CD4-positive, alpha-beta T cell treated with Interleukin-6 for 4 hours (primary cell): ENCODE measurements at regions not wholly inside any gene's neighbourhood (a gene's known extent, or its start where the extent isn't known, plus 50 kb on each side); places are given as distances from the start of the nearest gene placed in this dataset.
A peak's percentile ranks its signal among the peaks of the same experiment; 100 is the strongest.
"Not testable (repeated sequence)": the region's sequence is repeated elsewhere in the genome, so short reads cannot be mapped to it uniquely, and the experiment has no call there.

ENCODE experiments used
- DNase-seq: peaks from one replicate; pipeline ENCODE4 v3.0.0-alpha.2; 2020; ENCODE audit warnings: mixed read lengths

DNA sequence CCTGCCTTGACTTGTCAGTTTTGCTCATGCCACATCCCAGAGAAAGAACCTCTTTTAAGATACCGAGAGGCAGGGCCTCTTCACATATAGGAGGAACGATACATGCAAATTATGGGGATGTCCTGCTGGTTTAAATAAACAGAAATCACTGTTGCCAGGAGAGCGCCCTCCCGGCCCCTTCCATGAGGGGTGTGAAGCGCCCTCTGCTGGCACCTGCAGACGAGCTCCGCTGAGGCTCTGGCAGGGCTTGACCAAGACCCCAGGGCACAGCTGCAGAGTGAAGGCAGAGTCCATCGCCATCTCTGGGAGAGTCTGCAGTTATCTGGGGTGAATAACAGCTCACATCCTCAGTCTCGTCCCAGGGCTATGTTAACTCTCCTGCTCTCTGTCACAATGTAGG, 468.8 kb downstream of the RPIA start:
- DNase-seq: not testable (repeated sequence)

DNA sequence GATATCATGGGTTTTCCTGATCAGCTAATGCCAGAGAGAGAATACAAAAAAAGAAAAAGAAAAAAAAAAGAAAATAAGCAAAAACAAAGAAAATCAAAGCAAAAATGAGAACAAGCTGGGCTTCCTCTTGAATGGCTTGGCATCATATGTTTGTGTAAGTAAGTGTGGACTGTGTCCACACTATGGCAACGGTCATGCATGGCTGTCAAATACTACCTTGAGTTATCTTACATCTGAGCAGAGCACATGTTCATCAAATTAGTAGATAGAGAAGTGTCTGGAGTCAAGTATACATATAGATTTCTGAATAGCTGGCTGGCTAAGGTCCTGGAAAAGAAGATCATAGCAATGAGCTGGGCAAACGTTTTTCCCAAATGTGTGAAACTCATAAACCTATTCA, 470.2 kb downstream of the RPIA start:
- not testable (repeated sequence) for DNase-seq

DNA sequence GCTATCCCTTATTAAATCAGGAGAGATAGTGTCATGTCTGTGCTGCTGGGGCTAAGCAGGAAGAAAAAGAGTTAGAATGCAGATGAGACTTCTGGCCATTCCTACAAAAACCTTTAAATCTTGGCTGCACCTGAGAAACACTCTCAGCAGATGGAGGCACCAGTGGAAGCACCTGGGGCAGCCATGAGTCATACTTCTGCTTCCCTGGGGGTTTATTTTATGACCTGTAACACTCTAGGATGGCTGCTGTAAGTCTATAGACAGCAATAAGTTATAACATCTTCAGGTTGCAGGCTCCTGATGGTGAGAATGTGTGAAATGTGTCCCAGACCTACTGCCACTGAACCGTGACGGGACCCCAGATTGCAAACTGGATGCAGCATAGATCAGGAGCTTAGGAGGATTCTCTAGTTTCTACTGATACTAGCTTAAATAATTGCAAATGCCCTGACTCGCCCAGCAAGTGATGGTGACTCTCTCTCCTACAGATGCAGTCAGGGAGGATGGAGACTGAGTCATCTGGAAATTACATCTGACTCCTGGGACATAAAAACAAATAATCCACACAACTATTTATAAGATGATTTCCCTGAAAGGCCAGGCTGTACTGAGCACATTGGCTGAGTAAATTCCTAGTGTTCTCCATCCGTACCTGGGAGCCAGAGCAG, 479.2 kb downstream of the RPIA start:
- DNase-seq: not testable (repeated sequence)

DNA sequence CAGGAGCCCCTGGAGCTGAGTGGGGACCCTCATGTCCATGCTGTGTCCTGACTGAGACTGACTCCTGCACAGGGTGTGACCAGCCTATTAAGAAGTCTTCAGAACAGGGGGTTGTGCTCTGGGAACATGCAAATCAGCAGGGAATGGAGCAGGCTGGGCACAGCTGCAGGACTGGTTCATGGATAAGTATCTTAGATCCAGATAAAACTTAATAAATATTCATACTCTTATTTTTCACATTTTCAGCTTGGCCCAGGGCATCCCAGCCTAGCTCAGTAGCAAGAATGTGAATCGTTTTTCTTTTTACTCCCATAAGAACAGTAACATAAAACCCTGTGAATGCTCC, 479.7 kb downstream of the RPIA start:
- DNase-seq: not testable (repeated sequence)

DNA sequence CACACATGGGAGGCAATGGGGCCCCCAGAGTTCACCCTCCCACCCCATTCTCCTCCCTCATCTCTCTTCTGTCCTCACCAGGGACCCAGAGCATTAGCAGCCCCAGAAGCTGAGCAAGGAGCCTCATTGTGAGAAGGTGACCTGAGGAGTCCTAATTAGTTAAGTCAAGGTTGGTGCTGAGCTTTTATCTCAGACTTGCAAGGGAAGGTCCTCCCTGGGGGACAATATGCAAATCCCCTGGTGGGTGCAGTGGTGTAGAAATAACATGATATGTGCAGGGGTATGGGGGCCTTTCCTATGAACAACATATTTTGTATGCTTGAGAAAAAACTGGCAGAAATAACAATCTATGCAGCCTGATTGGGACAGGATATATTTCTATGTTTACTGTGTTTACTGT, 485.5 kb downstream of the RPIA start:
- DNase-seq: not testable (repeated sequence)

DNA sequence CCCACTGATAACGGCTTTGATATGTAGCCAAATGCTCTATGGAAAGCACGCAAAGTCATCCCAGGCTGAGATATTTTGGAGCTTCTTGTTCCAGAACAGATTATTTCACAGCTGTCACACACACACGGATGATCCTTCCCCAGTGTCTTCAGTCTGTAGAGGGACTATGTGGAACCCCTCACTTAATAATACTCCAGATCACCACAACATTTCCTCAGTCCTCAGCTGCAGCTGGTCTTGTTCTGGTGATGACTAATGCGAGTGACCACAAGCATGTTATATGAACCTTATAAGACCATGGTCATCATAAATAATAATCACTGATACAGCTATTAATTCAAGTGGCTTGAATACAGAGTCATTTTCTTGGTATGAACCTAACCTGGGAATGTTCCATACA, 490.7 kb downstream of the RPIA start:
- not testable (repeated sequence) for DNase-seq

DNA sequence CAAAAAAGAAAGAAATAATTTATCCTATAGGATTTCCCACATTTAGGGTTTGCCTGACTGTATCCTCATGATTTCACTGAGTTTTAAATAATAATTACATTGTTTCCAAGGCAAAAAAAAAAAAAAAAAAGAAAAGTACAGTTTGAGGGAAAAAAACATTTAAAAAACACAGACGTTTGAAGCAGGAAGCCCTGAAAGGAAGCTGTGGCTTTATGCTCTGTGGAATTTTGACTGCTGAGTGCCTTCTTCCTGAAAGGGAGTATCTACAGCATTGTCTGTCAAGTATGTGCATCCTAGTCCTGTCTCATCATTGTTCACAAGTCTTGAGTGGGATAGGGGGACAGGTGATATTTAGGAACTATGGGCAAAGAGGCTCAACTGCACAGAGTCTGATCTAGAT, 493.3 kb downstream of the RPIA start:
- DNase-seq: not testable (repeated sequence)

DNA sequence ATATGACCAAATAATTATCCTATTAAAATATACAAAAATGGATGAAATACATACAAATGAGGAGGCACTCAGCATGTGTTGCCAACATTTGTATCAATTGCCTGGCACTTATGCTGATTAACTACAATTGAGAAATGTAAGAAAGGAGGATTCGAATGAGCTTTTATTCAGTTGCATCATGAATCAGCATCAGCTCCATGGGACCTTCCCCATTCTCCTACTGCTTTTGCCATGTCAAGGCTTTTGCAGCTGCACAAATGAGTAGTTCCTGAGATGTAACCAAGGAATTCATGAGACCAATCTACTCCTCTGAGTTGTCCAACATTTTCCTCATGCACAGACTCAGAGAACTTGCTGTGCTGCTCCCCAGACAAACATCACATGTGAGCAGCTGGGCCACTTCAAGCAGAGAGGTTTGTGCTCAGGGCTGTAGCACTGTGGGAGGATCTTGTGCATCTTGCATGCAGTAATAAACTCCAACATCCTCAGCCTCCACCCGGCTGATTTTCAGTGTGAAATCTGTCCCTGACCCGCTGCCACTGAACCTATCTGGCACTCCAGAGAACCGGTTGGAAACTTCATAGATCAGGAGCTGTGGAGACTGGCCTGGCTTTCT, 504.3 kb downstream of the RPIA start:
- not testable (repeated sequence) for DNase-seq

DNA sequence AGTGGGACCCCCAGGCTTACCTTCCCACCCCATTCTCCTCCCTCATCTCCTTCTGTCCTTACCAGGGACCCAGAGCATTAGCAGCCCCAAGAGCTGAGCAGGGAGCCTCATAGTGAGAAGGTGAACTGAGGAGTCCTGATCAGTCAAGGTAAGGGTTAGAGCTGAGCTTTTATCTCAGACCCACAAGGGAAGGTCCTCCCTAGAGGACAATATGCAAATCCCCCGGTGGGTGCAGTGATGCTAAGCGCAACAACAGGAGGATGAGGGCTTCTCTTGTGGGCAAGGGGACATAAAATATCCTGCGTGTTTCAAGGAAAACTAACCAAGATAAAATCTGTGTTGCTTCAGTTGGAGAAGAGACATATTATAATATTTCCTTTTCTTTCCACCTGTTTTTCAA, 505.2 kb downstream of the RPIA start:
- DNase-seq: not testable (repeated sequence)

DNA sequence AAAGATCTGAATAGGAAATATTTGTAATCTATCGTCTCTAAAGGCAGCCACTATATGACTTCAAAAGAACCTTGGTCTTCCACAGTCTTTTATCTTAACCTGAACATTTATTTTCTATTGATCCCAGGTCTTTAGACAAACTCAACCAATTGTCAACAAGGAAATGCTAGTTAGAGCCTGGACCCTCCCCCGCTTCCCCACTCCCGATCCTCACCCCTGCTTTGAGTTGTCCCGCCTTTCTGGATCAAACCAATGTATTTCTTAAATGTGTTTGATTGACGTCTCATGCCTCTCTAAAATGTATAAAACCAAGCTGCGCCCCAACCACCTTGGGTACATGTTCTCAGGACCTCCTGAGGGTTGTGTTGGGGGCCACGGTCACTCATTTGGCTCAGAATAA, 506.6 kb downstream of the RPIA start:
- DNase-seq: not testable (repeated sequence)

- not testable (repeated sequence) for DNase-seq
These were observed 508.2 kb downstream of the RPIA start for GRCh38 chr2:89199453-89200246.

GRCh38 chr2:89200247-89200527, 508.7 kb downstream of the RPIA start:
- DNase-seq: not testable (repeated sequence)

DNA sequence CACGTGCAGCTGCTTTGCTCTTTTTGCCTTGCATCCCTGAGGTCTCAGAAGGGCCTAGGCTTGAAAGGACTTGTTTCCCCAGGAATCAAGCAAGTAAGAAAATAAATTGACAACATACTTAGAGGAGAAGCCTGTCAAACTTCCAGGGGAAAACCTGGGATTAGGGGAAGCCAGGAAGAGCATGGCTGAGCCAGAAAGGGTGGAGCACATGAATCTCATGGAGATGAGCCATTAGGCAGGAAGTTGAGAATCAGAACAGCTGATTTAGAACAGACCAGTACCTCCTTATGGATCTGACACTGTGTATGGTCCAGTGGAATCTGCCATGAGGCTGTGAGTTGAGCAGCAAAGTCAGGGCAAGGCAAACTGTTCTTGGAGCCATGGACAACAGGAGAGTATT, 511.0 kb downstream of the RPIA start:
- DNase-seq: not testable (repeated sequence)

GRCh38 chr2:89205153-89205552, 513.7 kb downstream of the RPIA start:
- peak; percentile 15 for DNase-seq

GRCh38 chr2:89208144-89208932, 516.9 kb downstream of the RPIA start:
- not testable (repeated sequence) for DNase-seq

- peak; percentile 7 for DNase-seq
These were observed 521.7 kb downstream of the RPIA start for GRCh38 chr2:89213151-89213550.

- not testable (repeated sequence) for DNase-seq
These were observed 522.3 kb downstream of the RPIA start for GRCh38 chr2:89213811-89214210.

GRCh38 chr2:89221474-89221873, 530.0 kb downstream of the RPIA start:
- DNase-seq: not testable (repeated sequence)

DNA sequence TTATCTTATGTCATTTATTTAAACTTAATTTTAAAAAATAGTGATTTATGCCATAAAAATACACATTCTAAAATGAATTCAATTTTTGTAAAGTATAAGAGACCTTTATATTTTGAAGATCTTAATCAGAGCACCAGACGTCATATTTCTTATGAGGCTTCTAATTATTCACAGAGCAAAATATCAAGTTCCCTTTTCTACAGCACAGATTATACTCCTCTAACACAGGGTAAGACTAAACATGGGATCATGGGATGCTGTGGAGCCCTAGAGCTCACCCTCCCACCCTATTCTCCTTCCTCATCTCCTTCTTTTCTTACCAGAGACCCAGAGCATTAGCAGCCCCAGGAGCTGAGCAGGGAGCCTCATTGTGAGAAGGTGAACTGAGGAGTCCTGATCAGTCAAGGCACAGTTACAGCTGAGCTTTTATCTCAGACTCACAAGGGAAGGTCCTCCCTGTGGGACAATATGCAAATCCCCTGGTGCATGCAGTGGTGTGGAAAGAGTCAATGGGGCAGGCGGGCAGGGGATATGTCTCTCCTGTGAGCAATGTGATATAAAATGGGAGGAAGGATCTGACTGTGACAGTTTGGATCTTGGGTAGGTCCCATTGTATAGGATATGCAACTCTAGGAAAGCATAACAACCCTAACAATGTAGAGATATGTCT, 530.7 kb downstream of the RPIA start:
- DNase-seq: not testable (repeated sequence)

GRCh38 chr2:89224803-89225202, 533.3 kb downstream of the RPIA start:
- not testable (repeated sequence) for DNase-seq

- DNase-seq: not testable (repeated sequence)
These were observed 538.5 kb downstream of the RPIA start for GRCh38 chr2:89229979-89230378.

- not testable (repeated sequence) for DNase-seq
These were observed 539.8 kb downstream of the RPIA start for GRCh38 chr2:89231241-89231640.

- DNase-seq: not testable (repeated sequence)
These were observed 542.5 kb downstream of the RPIA start for GRCh38 chr2:89233931-89234330.
